OCI-LY1 (cell line): ENCODE measurements at regions not wholly inside any gene's neighbourhood (a gene's known extent, or its start where the extent isn't known, plus 50 kb on each side); places are given as distances from the start of the nearest gene placed in this dataset.

Experiments used
- H2AFZ ChIP-seq: fragments of 200-600 bp; sonication (generic), shearing (Covaris generic); 2 replicates; pipeline ENCODE4 v1.6.0; 2014; ENCODE audit warnings: antibody characterized with exemption, mild to moderate bottlenecking, low read length
- H3F3A ChIP-seq: fragments of 200-600 bp; sonication (generic), shearing (Covaris generic); 2 replicates; pipeline ENCODE4 v1.6.0; 2014; ENCODE audit warnings: mild to moderate bottlenecking, antibody characterized with exemption, low read length, moderate library complexity; ENCODE audit not compliant: insufficient read depth
- H3K27ac ChIP-seq: fragments of 200-600 bp; sonication (generic); 2 replicates; pipeline ENCODE4 v1.5.1; 2014; ENCODE audit warnings: low read length, mixed run types, mild to moderate bottlenecking, low read depth; ENCODE audit not compliant: poor library complexity, severe bottlenecking
- H3K27me3 ChIP-seq: fragments of 200-600 bp; sonication (generic); 2 replicates; pipeline ENCODE4 v1.6.0; 2014; ENCODE audit warnings: antibody characterized with exemption, mild to moderate bottlenecking, low read length, moderate library complexity; ENCODE audit not compliant: insufficient read depth
- H3K36me3 ChIP-seq: fragments of 200-600 bp; sonication (generic); 2 replicates; pipeline ENCODE4 v1.6.1; 2014; ENCODE audit warnings: mild to moderate bottlenecking, antibody characterized with exemption, low read length, moderate library complexity, mixed read lengths; ENCODE audit not compliant: insufficient read depth
- H3K4me1 ChIP-seq: fragments of 200-600 bp; sonication (generic); 2 replicates; pipeline ENCODE4 v1.5.1; 2014; ENCODE audit warnings: mild to moderate bottlenecking, low read length, moderate library complexity; ENCODE audit not compliant: insufficient read depth, severe bottlenecking
- H3K4me2 ChIP-seq: fragments of 200-600 bp; sonication (generic), shearing (Covaris generic); 2 replicates; pipeline ENCODE4 v1.6.1; 2014; ENCODE audit warnings: low read length
- H3K4me3 ChIP-seq: fragments of 200-600 bp; sonication (generic); 2 replicates; pipeline ENCODE4 v1.5.1; 2014; ENCODE audit warnings: low read length, low read depth, mild to moderate bottlenecking, mixed read lengths; ENCODE audit not compliant: poor library complexity, severe bottlenecking
- H3K79me2 ChIP-seq: fragments of 200-600 bp; shearing (Covaris generic); 2 replicates; pipeline ENCODE4 v1.6.1; 2016; ENCODE audit warnings: mixed run types, low read length, mixed read lengths; ENCODE audit not compliant: insufficient read depth
- H3K9ac ChIP-seq: fragments of 200-600 bp; sonication (generic), shearing (Covaris generic); 2 replicates; pipeline ENCODE4 v1.6.1; 2014; ENCODE audit warnings: mild to moderate bottlenecking, low read length, mixed read lengths
- H3K9me2 ChIP-seq: fragments of 200-600 bp; sonication (generic), shearing (Covaris generic); 2 replicates; pipeline ENCODE4 v1.6.1; 2014; ENCODE audit warnings: low read depth, mild to moderate bottlenecking, low read length, mixed read lengths
- H3K9me3 ChIP-seq: fragments of 200-600 bp; shearing (Covaris generic); 2 replicates; pipeline ENCODE4 v1.6.1; 2014; ENCODE audit warnings: low read length, mixed read lengths
- H4K20me1 ChIP-seq: fragments of 200-600 bp; sonication (generic), shearing (Covaris generic); 2 replicates; pipeline ENCODE4 v1.6.0; 2016; ENCODE audit warnings: mild to moderate bottlenecking, low read length; ENCODE audit not compliant: insufficient read depth
- CTCF ChIP-seq: fragments of 200-600 bp; sonication (generic), shearing (Covaris generic); IDR thresholded peaks from 2 replicates; pipeline ENCODE4 v1.5.1; 2017; ENCODE audit warnings: mild to moderate bottlenecking, antibody characterized with exemption, low read length, moderate library complexity, mixed read lengths
- EZH2 ChIP-seq: fragments of 200-600 bp; sonication (generic), shearing (Covaris generic); IDR thresholded peaks from 2 replicates; pipeline ENCODE4 v1.8.0; 2017; ENCODE audit warnings: borderline replicate concordance, mixed run types, mild to moderate bottlenecking, antibody characterized with exemption, low read length, moderate library complexity, mixed read lengths

DNA sequence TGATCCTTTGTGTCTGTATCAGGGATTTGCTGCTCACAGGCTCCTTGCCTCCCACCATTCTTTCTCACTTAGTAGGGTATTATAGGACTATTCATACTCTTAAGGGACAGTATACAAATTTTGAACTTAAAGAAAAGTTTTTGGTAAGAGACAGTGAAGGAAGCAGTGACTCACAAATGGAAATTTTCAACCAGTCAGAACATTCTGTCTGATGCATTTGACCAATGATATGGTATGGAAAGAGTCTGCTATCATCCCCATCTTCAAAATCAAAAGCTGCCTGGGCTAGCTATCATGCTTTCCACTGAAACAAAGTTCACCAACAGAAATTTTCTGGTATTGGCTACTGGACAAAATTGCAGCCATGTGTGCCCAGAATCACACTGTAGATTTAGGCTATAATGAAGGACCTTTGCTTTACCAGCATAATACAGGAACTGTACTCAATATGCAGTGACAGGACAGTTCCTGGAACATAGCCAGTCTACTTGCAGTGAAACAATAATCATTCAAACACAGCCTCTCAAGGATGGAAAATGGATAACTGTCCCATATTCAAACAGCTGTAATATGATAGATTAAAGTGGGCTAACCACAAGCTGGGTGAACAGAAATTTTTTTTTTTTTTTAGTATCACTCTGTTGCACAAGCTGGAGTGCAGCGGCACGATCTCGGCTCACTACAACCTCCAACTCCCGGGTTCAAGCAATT is 109.0 kb upstream of the ACSL4 start:
- no peaks in the 10 kb centered on the region for H3K9me3 ChIP-seq
- H3K27me3 ChIP-seq, result no peaks in the 10 kb centered on the region
- H3K4me3 ChIP-seq, result no peak overlapping the region
- no peak overlapping the region for H3K4me2 ChIP-seq
- H3K36me3 ChIP-seq, result no peaks in the 10 kb centered on the region
- no peaks in the 10 kb centered on the region for H3F3A ChIP-seq
- H2AFZ ChIP-seq, result no peak overlapping the region
- H3K9me2 ChIP-seq, result no peaks in the 10 kb centered on the region
- H4K20me1 ChIP-seq, result no peaks in the 10 kb centered on the region
- no peak overlapping the region for H3K9ac ChIP-seq
- no peak overlapping the region for H3K27ac ChIP-seq
- TF ChIP-seq EZH2 (no peak), CTCF (no peak)
- no peaks in the 10 kb centered on the region for H3K79me2 ChIP-seq
- H3K4me1 ChIP-seq, result no peaks in the 10 kb centered on the region

DNA sequence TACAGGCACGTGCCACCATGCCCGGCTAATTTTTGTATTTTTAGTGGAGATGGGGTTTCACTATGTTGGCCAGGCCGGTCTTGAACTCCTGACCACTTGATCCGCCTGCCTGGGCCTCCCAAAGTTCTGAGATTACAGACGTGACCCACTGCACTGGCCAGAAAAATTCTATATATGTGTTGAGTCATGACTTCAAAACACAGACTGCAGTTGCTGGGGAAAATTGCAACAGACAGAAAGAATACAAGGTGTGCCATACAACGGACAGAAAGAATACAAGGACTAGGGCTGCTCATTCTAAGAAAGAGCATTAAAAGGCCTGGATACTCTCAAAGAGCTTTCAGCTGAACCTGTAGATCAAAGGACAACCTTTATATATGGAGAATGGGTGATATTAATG is 109.6 kb upstream of the ACSL4 start:
- no peak overlapping the region for H3K4me3 ChIP-seq
- no peaks in the 10 kb centered on the region for H3K9me2 ChIP-seq
- H3K9me3 ChIP-seq, result no peaks in the 10 kb centered on the region
- no peak overlapping the region for H3K4me2 ChIP-seq
- no peak for TF ChIP-seq EZH2
- TF ChIP-seq CTCF, result no peak
- H3K27ac ChIP-seq, result no peak overlapping the region
- no peaks in the 10 kb centered on the region for H3K36me3 ChIP-seq
- no peaks in the 10 kb centered on the region for H3K27me3 ChIP-seq
- no peaks in the 10 kb centered on the region for H3K4me1 ChIP-seq
- no peak overlapping the region for H2AFZ ChIP-seq
- no peaks in the 10 kb centered on the region for H4K20me1 ChIP-seq
- no peaks in the 10 kb centered on the region for H3F3A ChIP-seq
- no peaks in the 10 kb centered on the region for H3K79me2 ChIP-seq
- H3K9ac ChIP-seq, result no peak overlapping the region

- H3K4me1 ChIP-seq, result no peaks in the 10 kb centered on the region
- H3K79me2 ChIP-seq, result no peaks in the 10 kb centered on the region
- no peaks in the 10 kb centered on the region for H3F3A ChIP-seq
- H3K27me3 ChIP-seq, result no peaks in the 10 kb centered on the region
- no peaks in the 10 kb centered on the region for H4K20me1 ChIP-seq
- TF ChIP-seq CTCF (no peak), EZH2 (no peak)
- H3K9me2 ChIP-seq, result no peaks in the 10 kb centered on the region
- no peak overlapping the region for H3K4me3 ChIP-seq
- H3K27ac ChIP-seq, result no peak overlapping the region
- no peaks in the 10 kb centered on the region for H3K9me3 ChIP-seq
- H3K36me3 ChIP-seq, result no peaks in the 10 kb centered on the region
- no peak overlapping the region for H3K4me2 ChIP-seq
- H2AFZ ChIP-seq, result no peak overlapping the region
- no peak overlapping the region for H3K9ac ChIP-seq
These were observed 111.1 kb upstream of the ACSL4 start for GRCh38 chrX:109843963-109844751.
